OCI-LY3 (cell line): ENCODE measurements at regions not wholly inside any gene's neighbourhood (a gene's known extent, or its start where the extent isn't known, plus 50 kb on each side); places are given as distances from the start of the nearest gene placed in this dataset.

Source experiments
- CTCF ChIP-seq: fragments of 200-600, 300-600 bp; sonication (generic); IDR thresholded peaks from 2 replicates; pipeline ENCODE4 v1.5.1; 2014; ENCODE audit warnings: antibody characterized with exemption, low read length, low read depth
- EZH2phosphoT487 ChIP-seq: fragments of 200-600 bp; shearing (Covaris generic); IDR thresholded peaks from 2 replicates; pipeline ENCODE4 v1.6.1; 2018; ENCODE audit warnings: antibody characterized with exemption, mixed run types, low read depth

DNA sequence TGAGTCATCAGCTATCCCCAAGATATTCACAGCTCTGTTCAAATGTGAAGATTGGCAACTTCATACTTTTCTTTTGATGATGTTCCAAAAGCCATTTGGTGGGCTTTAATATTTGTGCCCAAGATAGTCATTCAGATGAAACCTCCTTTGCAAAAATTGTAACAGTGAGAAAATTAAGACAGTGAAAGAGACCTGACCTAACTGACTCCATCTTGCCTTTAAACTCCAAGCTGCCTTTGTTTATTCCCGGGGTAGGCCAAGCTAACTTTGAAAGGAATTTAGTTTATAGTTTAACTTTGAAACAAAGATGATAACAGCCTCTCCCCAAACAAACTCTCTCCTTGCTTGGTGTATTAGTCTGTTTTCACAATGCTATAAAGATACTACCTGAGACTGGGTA is 221.1 kb downstream of the KTN1 start:
- TF ChIP-seq CTCF (no peak), EZH2phosphoT487 (no peak)
